ENCODE measurements at regions not wholly inside any gene's neighbourhood (a gene's known extent, or its start where the extent isn't known, plus 50 kb on each side); places are given as distances from the start of the nearest gene placed in this dataset.
"Not testable (repeated sequence)": the region's sequence is repeated elsewhere in the genome, so short reads cannot be mapped to it uniquely, and the experiment has no call there.

- DNase-seq: no peak
- Histone ChIP-seq H3K36me3 (no peaks in the 10 kb centered on the region), H3K4me3 (no peak overlapping the region), H3K4me1 (no peaks in the 10 kb centered on the region), H3K9me3 (no peaks in the 10 kb centered on the region), H3K27me3 (no peaks in the 10 kb centered on the region), H3K27ac (no peak overlapping the region)
- intact Hi-C loops (cut with DNase I; ENCODE audit: low total_unique reads) (no loop called here), in situ Hi-C loops (cut with MboI; ENCODE audit: low pct_ligation_motif_present in 1 of 4, low pct_unique_long_range_greater_than_20kb in 1 of 4, low sequenced_read_pairs in 3 of 4) (no loop called here)
- 80 to 100% methylated on average over 2 to 4 of the region's 4 CpGs for WGBS, 2 donors (ENCODE audit: low coverage in 1 of 2)
- TF ChIP-seq POLR2AphosphoS5 (IDR thresholded peaks at IDR 0.05): no peak
- no peak for TF ChIP-seq CTCF (IDR thresholded peaks at IDR 0.05)
- no peak for TF ChIP-seq POLR2A (IDR thresholded peaks at IDR 0.05)
- TF ChIP-seq EP300 (IDR thresholded peaks at IDR 0.05; ENCODE audit: low read depth): no peak
Measured at GRCh38 chr15:79496838-79497237, 64.7 kb downstream of the MINAR1 start.

GRCh38 chr15:79501086-79501485, 69.0 kb downstream of the MINAR1 start:
- Histone ChIP-seq H3K4me1 (no peaks in the 10 kb centered on the region), H3K36me3 (no peaks in the 10 kb centered on the region), H3K27ac (no peak overlapping the region), H3K27me3 (no peaks in the 10 kb centered on the region), H3K4me3 (no peak overlapping the region), H3K9me3 (no peaks in the 10 kb centered on the region)
- WGBS, 2 donors (ENCODE audit: low coverage in 1 of 2): 58 to 64% methylated on average over 4 to 5 of the region's 5 CpGs
- TF ChIP-seq EP300 (IDR thresholded peaks at IDR 0.05; ENCODE audit: low read depth) (no peak), POLR2AphosphoS5 (IDR thresholded peaks at IDR 0.05) (no peak), POLR2A (IDR thresholded peaks at IDR 0.05) (no peak), CTCF (IDR thresholded peaks at IDR 0.05) (no peak)
- in situ Hi-C loops (cut with MboI; ENCODE audit: low pct_ligation_motif_present in 1 of 4, low pct_unique_long_range_greater_than_20kb in 1 of 4, low sequenced_read_pairs in 3 of 4): no loop called here
- no peak for DNase-seq
- intact Hi-C loops (cut with DNase I; ENCODE audit: low total_unique reads): no loop called here

GRCh38 chr15:79505956-79506355, 73.8 kb downstream of the MINAR1 start:
- no peak for TF ChIP-seq POLR2AphosphoS5 (IDR thresholded peaks at IDR 0.05)
- no peak for TF ChIP-seq CTCF (IDR thresholded peaks at IDR 0.05)
- no peak for TF ChIP-seq EP300 (IDR thresholded peaks at IDR 0.05; ENCODE audit: low read depth)
- no peak for TF ChIP-seq POLR2A (IDR thresholded peaks at IDR 0.05)
- Histone ChIP-seq H3K4me1 (no peaks in the 10 kb centered on the region), H3K27ac (no peak overlapping the region), H3K4me3 (no peak overlapping the region), H3K27me3 (no peaks in the 10 kb centered on the region), H3K9me3 (no peaks in the 10 kb centered on the region), H3K36me3 (no peaks in the 10 kb centered on the region)
- in situ Hi-C loops (cut with MboI; ENCODE audit: low pct_ligation_motif_present in 1 of 4, low pct_unique_long_range_greater_than_20kb in 1 of 4, low sequenced_read_pairs in 3 of 4) (no loop called here), intact Hi-C loops (cut with DNase I; ENCODE audit: low total_unique reads) (no loop called here)
- DNase-seq: no peak
- 73% methylated on average over 4 of the region's 4 CpGs; no CpG with 5 or more reads in 1 of the 2 donors for WGBS, 2 donors (ENCODE audit: low coverage in 1 of 2)

GRCh38 chr15:79512844-79513243, 80.7 kb downstream of the MINAR1 start:
- H3K9me3 ChIP-seq; H3K27ac ChIP-seq; in situ Hi-C loops (cut with MboI; ENCODE audit: low pct_ligation_motif_present in 1 of 4, low pct_unique_long_range_greater_than_20kb in 1 of 4, low sequenced_read_pairs in 3 of 4); intact Hi-C loops (cut with DNase I; ENCODE audit: low total_unique reads); DNase-seq; H3K36me3 ChIP-seq; H3K4me1 ChIP-seq; H3K4me3 ChIP-seq; H3K27me3 ChIP-seq: not testable (repeated sequence)
- 45 to 57% methylated on average over 2 of the region's 3 CpGs for WGBS, 2 donors (ENCODE audit: low coverage in 1 of 2)

- intact Hi-C loops (cut with DNase I; ENCODE audit: low total_unique reads) (no loop called here), in situ Hi-C loops (cut with MboI; ENCODE audit: low pct_ligation_motif_present in 1 of 4, low pct_unique_long_range_greater_than_20kb in 1 of 4, low sequenced_read_pairs in 3 of 4) (no loop called here)
- H3K4me1 ChIP-seq: no peaks in the 10 kb centered on the region
- 74 to 82% methylated on average over 7 to 8 of the region's 8 CpGs for WGBS, 2 donors (ENCODE audit: low coverage in 1 of 2)
- no peak overlapping the region for H3K27ac ChIP-seq
- no peaks in the 10 kb centered on the region for H3K9me3 ChIP-seq
- no peak for DNase-seq
- no peak for TF ChIP-seq POLR2A (IDR thresholded peaks at IDR 0.05)
- TF ChIP-seq CTCF (IDR thresholded peaks at IDR 0.05): no peak
- no peak overlapping the region for H3K4me3 ChIP-seq
- no peaks in the 10 kb centered on the region for H3K27me3 ChIP-seq
- no peaks in the 10 kb centered on the region for H3K36me3 ChIP-seq
Measured at GRCh38 chr15:79513417-79513816, 81.3 kb downstream of the MINAR1 start.
